Activated CD4-positive, alpha-beta T cell treated with anti-CD3 and anti-CD28 coated beads, Interleukin-2, amount 50 U/mL, for 1 hour (primary cell): ENCODE measurements at regions not wholly inside any gene's neighbourhood (a gene's known extent, or its start where the extent isn't known, plus 50 kb on each side); places are given as distances from the start of the nearest gene placed in this dataset.
"Not testable (repeated sequence)": the region's sequence is repeated elsewhere in the genome, so short reads cannot be mapped to it uniquely, and the experiment has no call there.

Experiments
- DNase-seq: peaks from one replicate; pipeline ENCODE4 v3.0.0-alpha.2; 2020

GRCh38 chr1:234956821-234957329, 171.8 kb downstream of the TOMM20 start:
- no peak for DNase-seq

DNA sequence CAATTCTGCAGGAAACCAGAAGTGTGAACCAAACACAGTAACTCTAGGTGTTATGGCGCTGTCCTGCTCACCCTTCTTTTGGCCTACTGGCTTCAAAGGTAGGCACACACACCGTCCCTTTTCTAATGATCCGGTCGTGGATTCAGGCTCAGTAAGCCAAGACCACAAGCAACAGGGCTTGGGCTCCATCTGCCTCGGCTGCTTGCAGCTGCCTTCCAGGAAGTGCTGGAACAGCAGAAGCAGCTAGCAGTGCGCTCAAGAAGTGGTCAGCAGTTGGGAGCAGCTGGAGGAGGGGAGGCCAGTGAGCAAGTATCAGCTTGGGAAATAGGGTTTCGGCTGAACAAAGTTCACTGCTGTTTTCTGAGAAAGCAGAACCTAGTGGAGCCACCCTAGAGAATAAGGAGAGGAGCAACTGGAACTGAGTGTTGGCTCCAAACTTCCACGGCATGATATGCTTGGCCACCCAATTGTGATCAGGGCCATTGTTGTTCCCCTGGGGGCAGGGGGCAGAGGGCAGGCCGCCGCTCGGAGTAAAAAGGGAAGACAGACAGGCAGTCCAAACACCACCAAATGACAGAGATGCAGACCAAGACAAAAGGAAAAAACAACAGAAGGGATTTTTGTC, 173.4 kb downstream of the TOMM20 start:
- DNase-seq: no peak

DNA sequence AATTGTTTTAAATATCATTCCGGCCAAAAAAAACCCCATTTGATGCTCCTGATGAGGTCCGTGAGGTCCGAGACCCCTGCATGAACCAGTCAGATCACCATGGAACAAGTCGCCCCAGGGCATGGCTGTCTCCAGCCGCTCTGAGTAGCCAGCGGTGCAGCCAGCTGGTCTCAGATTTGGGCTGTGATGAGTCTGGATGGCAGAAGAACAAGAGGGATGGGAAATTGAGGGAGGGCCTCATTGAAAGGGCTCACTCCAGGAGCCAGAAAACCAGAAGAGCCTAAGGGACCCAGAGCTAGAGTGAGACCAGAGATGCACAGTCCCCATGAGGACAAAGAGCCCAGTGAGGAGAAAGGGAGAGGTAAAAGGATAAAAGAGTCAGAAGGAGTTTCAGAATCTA, 174.0 kb downstream of the TOMM20 start:
- DNase-seq: no peak

DNA sequence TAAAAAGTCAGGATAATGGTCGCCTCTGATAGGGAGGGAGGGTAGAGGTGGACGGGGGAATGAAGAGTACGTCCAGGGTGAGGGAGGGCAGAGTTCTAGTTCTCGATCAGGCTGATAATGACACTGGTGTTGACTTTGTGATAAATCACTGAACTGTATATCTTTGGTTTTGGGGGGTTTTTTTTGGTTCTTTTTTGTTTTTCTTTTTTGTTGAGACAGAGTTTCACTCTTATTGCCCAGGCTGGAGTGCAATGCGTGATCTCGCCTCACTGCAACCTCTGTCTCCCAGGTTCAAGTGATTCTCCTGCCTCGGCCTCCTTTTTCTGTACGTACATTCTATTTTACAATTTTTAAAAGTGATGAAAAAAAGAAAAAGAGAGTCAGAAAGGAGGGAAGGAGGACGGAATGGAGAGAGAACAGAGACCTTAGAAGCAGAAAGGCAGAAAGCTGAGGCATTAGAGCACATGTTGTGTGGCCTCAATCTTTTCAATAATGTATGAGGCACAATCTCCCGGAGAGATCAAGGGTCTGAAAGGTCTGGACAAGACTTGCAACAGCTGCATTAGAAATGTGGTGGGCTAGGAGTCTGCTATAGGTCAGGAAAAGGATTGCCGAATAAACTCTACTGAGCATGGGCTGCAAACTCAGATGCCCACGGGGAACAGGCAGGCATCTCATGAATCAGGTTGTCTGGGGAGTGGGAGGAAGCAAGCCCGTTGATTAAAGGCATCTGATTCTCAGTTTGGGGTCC, 174.8 kb downstream of the TOMM20 start:
- DNase-seq: no peak

DNA sequence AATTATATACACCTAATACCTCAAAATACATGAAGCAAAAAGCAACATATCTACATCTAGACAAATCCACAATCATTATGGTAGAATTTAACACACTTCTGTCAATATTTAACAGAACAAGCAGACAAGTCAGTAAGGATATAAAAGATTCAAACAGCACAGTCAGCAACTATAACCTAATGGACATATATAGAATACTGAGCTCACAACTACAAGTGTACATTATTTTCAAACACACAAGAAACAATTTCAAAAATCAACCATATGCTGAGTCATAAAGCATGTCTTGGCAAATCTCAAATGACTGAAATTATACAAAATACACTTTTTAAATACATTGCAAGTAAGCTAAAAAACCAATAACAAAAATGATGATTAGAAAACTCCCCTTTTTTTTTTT, 178.0 kb downstream of the TOMM20 start:
- no peak for DNase-seq

DNA sequence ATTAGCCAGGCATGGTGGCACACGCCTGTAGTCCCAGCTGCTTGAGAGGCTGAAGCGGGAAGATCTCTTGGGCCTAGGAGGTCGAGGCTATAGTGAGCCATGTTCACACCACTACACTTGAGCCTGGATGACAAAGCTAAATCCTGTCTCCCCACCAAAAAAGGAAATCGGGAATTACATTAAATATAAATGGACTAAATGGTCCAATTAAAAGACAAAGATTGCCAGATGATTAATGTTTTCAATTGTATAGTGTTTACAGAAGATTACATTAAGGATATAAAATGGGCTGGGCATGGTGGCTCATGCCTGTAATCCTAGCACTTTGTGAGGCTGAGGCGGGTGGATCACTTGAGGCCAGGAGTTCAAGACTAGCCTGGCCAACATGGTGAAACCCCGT, 179.1 kb downstream of the TOMM20 start:
- DNase-seq: not testable (repeated sequence)

DNA sequence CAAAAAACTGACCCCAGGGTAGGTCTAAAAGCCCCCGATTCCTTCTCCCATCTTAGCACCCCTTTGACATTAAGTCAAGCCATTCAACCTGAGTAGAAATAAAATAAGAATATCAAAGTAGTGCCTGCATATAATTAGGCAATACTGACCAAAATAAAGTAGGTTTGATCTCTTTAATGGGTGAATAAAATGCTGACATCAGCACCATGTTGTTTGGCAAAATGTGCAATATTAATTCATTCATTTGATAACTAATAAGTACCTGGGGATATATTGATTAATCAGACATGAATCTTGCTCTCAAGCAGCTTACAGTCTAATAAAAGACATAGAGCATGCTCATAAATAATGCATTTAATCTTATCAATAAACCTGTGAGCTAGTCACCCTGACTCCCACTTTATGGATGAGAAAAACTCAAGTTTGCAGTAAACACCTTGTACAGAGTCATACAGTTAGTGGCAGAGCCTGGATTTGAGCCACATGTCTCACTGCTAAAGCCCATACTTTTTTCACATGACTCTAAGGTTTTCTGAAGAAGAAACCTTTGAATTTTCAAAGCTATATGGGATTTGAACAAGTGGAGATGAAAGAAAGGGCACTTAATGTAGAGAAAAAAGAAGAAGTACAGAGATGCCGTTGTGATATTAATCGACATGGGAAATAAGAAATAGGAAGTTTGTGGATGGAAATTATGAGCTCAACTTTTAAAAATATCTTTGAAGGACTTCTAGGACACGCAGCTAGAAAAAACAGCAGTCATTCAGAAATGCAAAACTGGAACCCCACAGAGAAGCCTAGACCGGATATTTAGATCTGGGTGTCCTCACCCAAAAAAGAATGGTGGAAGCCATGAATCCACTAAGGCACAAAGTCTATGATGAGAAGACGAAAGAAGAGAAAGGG, 183.9 kb downstream of the TOMM20 start:
- no peak for DNase-seq

DNA sequence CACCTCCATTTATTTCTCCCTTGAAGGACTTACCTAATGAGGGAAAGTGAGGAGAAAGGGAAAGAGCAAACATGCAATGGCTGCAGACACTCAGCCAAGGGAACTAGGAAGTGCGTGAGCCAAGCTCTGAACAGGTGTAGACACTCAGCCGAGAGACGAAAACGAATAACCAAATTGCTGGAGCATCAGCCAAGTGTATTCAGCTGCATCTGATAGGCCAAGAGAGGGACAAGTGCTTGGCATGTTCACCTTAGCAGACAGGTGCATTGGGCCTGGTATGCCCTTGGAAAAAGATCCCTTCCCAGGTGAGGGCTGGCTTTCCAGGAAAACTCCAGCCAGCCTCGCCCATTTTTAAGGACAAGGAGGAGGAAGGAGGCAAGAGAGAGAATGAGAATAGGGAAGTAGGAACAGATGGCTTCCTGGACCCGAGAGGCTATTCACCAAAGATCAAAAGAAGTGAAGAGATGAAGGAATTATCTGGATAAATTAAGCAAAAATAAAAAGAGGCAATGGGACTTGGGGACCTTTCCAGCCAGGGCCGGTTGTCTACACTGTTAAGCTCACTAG, 184.7 kb downstream of the TOMM20 start:
- no peak for DNase-seq

- no peak for DNase-seq
These were observed 185.6 kb downstream of the TOMM20 start for GRCh38 chr1:234942879-234943506.

GRCh38 chr1:234942012-234942332, 186.7 kb downstream of the TOMM20 start:
- no peak for DNase-seq

- DNase-seq: no peak
These were observed 187.2 kb downstream of the TOMM20 start for GRCh38 chr1:234941321-234942011.

DNA sequence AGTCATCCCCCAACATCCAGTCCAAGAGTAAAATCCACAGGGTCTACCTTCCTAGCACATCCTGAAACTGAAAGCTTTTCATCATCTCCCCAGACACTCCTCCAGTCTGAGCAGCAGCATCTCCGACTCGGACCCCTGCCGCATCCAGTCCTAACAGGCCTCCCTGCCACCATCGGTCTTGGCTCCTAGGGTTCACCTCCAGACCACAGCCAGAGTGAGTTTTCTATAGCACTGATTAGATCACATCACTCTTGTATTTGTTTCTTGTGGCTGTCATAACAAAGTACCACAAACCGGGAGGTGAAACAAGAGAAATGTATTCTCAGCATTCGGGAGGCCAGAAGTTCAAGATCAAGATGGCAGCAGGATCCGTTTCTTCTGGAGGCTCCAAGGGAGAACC, 187.8 kb downstream of the TOMM20 start:
- no peak for DNase-seq

DNA sequence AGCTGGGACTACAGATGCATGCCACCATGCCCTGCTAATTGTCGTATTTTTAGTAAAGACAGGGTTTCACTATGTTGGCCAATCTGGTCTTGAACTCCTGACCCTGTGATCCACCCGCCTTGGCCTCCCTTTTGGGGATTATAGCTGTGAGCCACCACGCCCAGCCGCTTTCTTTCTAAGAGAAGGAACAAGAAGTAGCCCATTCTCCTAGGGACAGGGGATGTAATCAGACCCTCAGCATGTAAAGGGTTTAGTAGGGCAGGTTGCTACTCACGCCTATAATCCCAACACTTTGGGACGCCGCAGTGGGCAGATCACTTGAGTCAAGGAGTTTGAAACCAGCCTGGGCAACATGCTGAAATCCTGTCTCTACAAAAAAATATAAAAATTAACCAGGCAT, 189.7 kb downstream of the TOMM20 start:
- DNase-seq: no peak

DNA sequence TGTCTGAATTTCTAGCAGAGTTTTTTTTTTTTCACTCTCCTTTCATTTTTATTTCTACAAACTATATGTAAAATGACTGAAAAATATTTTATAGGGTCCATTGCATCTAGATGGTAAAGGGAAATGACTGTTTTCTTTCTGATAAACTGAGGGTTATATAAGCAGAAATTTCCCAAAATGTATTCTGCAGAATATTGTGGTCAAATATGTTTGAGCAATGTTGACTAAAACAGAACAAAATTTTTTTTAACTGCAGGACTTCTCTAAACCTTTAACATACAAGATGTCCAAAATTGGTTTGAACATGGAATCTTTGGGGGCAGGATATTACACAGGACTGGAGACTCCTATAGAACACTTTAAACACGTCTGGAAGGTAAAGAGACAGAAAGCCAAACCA, 190.5 kb downstream of the TOMM20 start:
- DNase-seq: no peak

DNA sequence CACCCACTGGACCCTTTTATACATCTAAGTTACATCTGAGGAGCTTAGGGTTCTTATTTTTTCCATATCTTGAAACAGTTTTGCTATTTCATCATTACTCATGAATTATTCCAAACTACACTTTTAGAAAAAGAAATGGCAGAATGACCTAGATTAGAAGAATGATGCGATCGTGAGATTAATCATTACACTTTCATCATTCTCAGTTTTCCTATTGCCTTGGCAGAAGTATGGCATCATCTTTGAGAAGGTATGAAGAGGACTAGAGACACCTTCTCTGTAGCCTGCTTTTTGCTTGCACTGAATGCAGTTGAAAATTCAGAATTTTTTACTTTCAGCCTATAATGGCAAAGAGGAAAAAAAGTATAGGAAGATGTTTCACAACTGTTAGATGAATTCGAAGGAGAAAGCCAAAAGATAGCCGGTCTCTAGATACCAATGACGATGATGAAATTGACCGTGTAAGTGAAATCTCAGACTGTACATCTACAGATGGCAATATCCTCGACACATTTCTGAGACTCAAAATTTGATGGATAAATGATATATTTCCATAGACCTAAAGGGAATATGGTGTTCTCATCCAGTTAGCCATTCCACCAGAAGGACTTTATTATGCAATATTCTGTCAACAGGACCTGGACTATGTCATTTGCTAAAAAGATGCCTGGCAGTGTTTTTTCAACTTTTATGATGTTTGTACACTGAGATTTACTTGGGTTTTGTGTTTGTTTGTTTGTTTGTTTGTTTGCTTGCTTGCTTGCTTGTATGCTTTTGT, 191.8 kb downstream of the TOMM20 start:
- DNase-seq: no peak

GRCh38 chr1:234934611-234935033, 194.0 kb downstream of the TOMM20 start:
- no peak for DNase-seq

DNA sequence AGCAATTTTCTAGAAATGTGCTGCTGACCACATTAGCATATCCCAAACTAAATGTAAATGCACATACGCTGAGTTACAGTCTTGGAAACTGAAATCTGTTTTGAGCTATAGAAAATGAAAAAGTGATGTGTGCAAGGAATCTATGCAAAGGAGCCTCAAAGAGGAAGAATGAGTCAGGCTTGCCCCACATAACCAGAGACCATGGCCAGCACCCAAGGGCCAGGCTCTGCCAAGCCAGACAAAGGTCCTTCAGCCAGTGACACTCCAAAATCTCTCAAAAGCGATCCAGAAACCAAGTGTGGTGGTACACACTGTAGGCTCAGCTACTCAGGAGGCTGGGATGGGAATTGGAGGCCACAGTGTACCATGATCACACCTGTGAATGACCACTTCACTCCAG, 195.2 kb downstream of the TOMM20 start:
- DNase-seq: no peak

- DNase-seq: no peak
These were observed 195.9 kb downstream of the TOMM20 start for GRCh38 chr1:234932511-234933430.

- no peak for DNase-seq
These were observed 196.5 kb downstream of the TOMM20 start for GRCh38 chr1:234932106-234932505.

- DNase-seq: no peak
These were observed 197.1 kb downstream of the TOMM20 start for GRCh38 chr1:234931404-234931973.
